ENCODE measurements at regions not wholly inside any gene's neighbourhood (a gene's known extent, or its start where the extent isn't known, plus 50 kb on each side); places are given as distances from the start of the nearest gene placed in this dataset.
A peak's percentile ranks its signal among the peaks of the same experiment; 100 is the strongest.

DNA sequence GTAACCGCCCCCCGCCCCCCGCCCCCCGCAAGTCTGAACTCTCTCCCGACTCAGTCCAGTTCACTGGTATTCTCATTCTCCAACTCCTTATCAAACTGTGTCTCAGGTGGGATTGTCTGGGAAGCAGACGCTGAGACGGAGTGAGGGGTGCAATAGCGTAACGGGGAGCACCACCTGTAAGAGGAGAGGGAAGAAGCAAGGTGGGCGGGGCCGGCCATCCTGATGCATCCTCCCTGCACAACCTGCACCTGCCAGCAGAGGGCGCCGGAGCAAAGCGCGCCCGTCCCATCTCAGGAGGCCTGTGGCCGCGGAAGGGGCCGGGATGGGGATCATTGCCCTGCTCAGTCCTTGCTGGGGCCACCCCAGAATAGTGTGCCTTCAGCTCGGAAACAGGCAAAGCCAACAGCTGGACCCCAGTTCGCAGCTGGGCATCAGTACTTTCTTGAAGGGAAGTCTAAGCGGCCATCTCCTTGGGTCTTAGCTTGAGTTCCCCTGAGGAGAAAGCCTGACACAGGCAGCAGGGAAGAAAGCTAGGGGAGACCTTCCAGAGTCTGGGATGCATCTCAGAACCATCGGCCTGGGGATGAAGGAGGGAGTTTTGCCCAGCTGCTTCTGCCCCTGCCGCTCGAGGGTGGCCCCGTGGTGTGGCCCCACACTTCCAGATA, 208.0 kb downstream of the TFCP2L1 start:
- Histone ChIP-seq H3K4me1 (ENCODE audit: control extremely low read depth in 1 of 4, control insufficient read depth in 4 of 4, insufficient read depth in 4 of 4, low read length in 3 of 4) (no peaks in the 10 kb centered on the region), H3K36me3 (ENCODE audit: control insufficient read depth in 4 of 4, insufficient read depth in 4 of 4, low read length in 3 of 4) (no peaks in the 10 kb centered on the region), H3K27me3 (replicated peaks in 2 of 5; ENCODE audit: control insufficient read depth in 4 of 5, insufficient read depth in 5 of 5, low read length in 4 of 5) (peaks cover 0 to 52% (median 29%) of the 10 kb centered on the region in 5 experiments), H3K9me3 (ENCODE audit: control extremely low read depth in 1 of 5, control insufficient read depth in 4 of 5, insufficient read depth in 2 of 5, low read depth in 1 of 5, low read length in 4 of 5) (no peaks in the 10 kb centered on the region), H3K4me3 (ENCODE audit: control insufficient read depth in 1 of 7, extremely low read depth in 1 of 7, insufficient read depth in 4 of 7, low read depth in 2 of 7, low read length in 6 of 7) (no peak overlapping the region), H3K27ac (ENCODE audit: insufficient read depth in 1 of 2, low read depth in 1 of 2, low read length in 2 of 2, poor library complexity in 1 of 2, severe bottlenecking in 2 of 2) (no peak overlapping the region)
- DNase-seq, result peak; percentile 55 to 63 (median 61)
- WGBS (ENCODE audit: insufficient coverage), result 18% methylated on average over 24 of the region's 26 CpGs
- ChIA-PET POLR2A (no interaction called here), CTCF (interaction anchor here (0.6 to 5.0 kb wide), 19 partner anchors 10 to 392 kb away, joined by 3 to 52 read pairs (median 3); no protein-coding TSS in a partner anchor)

DNA sequence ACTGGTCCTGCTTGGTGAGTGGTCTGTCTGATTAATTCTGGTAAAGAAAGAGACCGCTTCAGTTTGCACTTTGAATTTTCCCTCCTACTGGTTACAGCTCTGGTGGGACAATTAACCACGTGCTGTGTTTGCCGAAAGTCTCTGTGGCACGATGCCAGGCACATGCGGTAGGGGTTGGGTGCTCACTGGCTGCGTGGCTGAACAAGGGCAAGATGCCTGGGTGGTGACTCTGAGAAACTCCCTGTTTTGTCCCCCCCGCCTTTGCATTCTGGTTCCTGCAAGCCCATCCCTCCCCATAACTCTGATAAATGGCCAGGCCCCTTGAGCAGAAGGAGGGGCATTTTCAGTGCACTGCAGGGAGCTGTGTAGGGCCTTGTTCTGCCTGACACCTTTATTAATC, 206.1 kb downstream of the TFCP2L1 start:
- H3K4me1 ChIP-seq (ENCODE audit: control extremely low read depth in 1 of 4, control insufficient read depth in 4 of 4, insufficient read depth in 4 of 4, low read length in 3 of 4), result no peaks in the 10 kb centered on the region
- no peak overlapping the region for H3K4me3 ChIP-seq (ENCODE audit: control insufficient read depth in 1 of 7, extremely low read depth in 1 of 7, insufficient read depth in 4 of 7, low read depth in 2 of 7, low read length in 6 of 7)
- H3K27me3 ChIP-seq (replicated peaks in 2 of 5; ENCODE audit: control insufficient read depth in 4 of 5, insufficient read depth in 5 of 5, low read length in 4 of 5), result peaks cover 0 to 37% (median 20%) of the 10 kb centered on the region in 5 experiments
- no peak overlapping the region for H3K27ac ChIP-seq (ENCODE audit: insufficient read depth in 1 of 2, low read depth in 1 of 2, low read length in 2 of 2, poor library complexity in 1 of 2, severe bottlenecking in 2 of 2)
- DNase-seq, result no peak
- no peaks in the 10 kb centered on the region for H3K9me3 ChIP-seq (ENCODE audit: control extremely low read depth in 1 of 5, control insufficient read depth in 4 of 5, insufficient read depth in 2 of 5, low read depth in 1 of 5, low read length in 4 of 5)
- 92% methylated on average over 4 of the region's 7 CpGs for WGBS (ENCODE audit: insufficient coverage)
- ChIA-PET CTCF (interaction anchor here (0.6 to 5.5 kb wide), 14 partner anchors 10 to 1859 kb away, joined by 3 to 62 read pairs (median 6); no protein-coding TSS in a partner anchor), POLR2A (no interaction called here)
- no peaks in the 10 kb centered on the region for H3K36me3 ChIP-seq (ENCODE audit: control insufficient read depth in 4 of 4, insufficient read depth in 4 of 4, low read length in 3 of 4)

DNA sequence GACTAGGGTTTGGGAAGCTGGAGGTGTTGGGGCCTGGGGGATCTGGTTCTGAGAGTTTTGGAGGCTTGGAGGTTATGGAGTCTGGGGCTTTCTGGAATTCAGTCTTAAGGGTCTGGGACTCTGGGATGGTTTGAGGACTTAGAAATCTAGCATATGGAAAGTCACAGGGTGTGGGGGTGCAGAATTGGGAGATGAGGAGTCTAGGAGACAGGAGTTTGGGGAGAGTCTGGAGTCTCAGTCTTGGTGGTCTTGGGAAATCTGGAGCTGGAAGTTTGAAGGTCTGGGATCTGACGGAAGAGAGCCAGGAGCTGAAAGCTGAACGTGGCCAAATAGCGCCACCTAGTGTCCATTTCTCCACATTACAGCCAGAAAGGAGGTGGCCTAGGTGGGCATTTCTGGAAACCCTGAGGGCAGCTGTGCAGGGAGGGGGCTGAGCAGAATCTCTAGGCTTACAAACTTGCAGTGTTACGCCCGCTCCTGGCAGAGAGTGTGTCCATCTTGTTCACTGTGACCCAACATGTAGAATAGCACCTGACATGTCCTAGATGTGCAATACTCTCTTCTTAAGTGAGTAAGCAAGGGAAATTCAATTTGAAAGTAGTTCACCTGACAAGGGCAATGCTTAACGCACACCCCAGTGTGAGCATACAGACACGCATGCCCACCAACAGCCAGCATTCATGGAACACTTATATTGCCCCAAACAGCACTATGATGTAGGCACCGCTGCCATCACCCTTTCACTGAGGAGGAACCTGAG, 204.8 kb downstream of the TFCP2L1 start:
- Histone ChIP-seq H3K27me3 (replicated peaks in 2 of 5; ENCODE audit: control insufficient read depth in 4 of 5, insufficient read depth in 5 of 5, low read length in 4 of 5) (peaks cover 0 to 24% (median 11%) of the 10 kb centered on the region in 5 experiments), H3K4me1 (ENCODE audit: control extremely low read depth in 1 of 4, control insufficient read depth in 4 of 4, insufficient read depth in 4 of 4, low read length in 3 of 4) (no peaks in the 10 kb centered on the region), H3K27ac (ENCODE audit: insufficient read depth in 1 of 2, low read depth in 1 of 2, low read length in 2 of 2, poor library complexity in 1 of 2, severe bottlenecking in 2 of 2) (no peak overlapping the region), H3K9me3 (ENCODE audit: control extremely low read depth in 1 of 5, control insufficient read depth in 4 of 5, insufficient read depth in 2 of 5, low read depth in 1 of 5, low read length in 4 of 5) (no peaks in the 10 kb centered on the region), H3K36me3 (ENCODE audit: control insufficient read depth in 4 of 4, insufficient read depth in 4 of 4, low read length in 3 of 4) (no peaks in the 10 kb centered on the region), H3K4me3 (ENCODE audit: control insufficient read depth in 1 of 7, extremely low read depth in 1 of 7, insufficient read depth in 4 of 7, low read depth in 2 of 7, low read length in 6 of 7) (no peak overlapping the region)
- 46% methylated on average over 7 of the region's 8 CpGs for WGBS (ENCODE audit: insufficient coverage)
- CTCF ChIA-PET, result interaction anchor here (0.8 to 5.5 kb wide), 17 partner anchors 8 to 398 kb away, joined by 3 to 62 read pairs (median 5); no protein-coding TSS in a partner anchor
- POLR2A ChIA-PET, result interaction anchor here (0.6 kb wide), 2 partner anchors 127 to 272 kb away, joined by 3 to 4 read pairs; no protein-coding TSS in a partner anchor
- DNase-seq, result peak; percentile 35 to 51 (median 41)

DNA sequence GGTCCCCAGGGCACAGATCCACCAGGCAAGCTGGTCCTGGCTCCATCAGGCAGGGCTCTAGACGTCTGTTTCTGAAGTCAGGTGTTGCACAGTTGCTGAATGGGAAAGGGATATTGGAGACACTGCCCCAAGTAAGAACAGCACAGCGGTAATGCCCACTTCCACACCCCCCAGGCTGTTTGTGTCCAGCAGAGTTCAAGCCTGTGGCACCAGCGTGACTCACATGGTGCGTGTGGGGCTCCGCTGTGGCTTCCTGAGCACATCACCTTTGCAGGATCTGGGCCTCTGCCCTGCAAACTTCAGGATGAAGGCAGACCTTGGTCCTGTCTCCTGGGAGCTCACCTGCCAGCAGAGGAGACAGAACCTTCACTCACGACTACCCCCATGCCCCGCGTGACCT, 203.3 kb downstream of the TFCP2L1 start:
- Histone ChIP-seq H3K36me3 (ENCODE audit: control insufficient read depth in 4 of 4, insufficient read depth in 4 of 4, low read length in 3 of 4) (no peaks in the 10 kb centered on the region), H3K4me3 (ENCODE audit: control insufficient read depth in 1 of 7, extremely low read depth in 1 of 7, insufficient read depth in 4 of 7, low read depth in 2 of 7, low read length in 6 of 7) (no peak overlapping the region), H3K4me1 (ENCODE audit: control extremely low read depth in 1 of 4, control insufficient read depth in 4 of 4, insufficient read depth in 4 of 4, low read length in 3 of 4) (no peaks in the 10 kb centered on the region), H3K27ac (ENCODE audit: insufficient read depth in 1 of 2, low read depth in 1 of 2, low read length in 2 of 2, poor library complexity in 1 of 2, severe bottlenecking in 2 of 2) (no peak overlapping the region), H3K27me3 (replicated peaks in 2 of 5; ENCODE audit: control insufficient read depth in 4 of 5, insufficient read depth in 5 of 5, low read length in 4 of 5) (peaks cover 0 to 9% (median 4%) of the 10 kb centered on the region in 5 experiments), H3K9me3 (ENCODE audit: control extremely low read depth in 1 of 5, control insufficient read depth in 4 of 5, insufficient read depth in 2 of 5, low read depth in 1 of 5, low read length in 4 of 5) (no peaks in the 10 kb centered on the region)
- CTCF ChIA-PET, result interaction anchor here (0.8 to 7.7 kb wide), 6 partner anchors 12 to 386 kb away, joined by 3 to 96 read pairs (median 16); no protein-coding TSS in a partner anchor
- POLR2A ChIA-PET, result no interaction called here
- 96% methylated on average over 8 of the region's 8 CpGs for WGBS (ENCODE audit: insufficient coverage)
- DNase-seq, result no peak

DNA sequence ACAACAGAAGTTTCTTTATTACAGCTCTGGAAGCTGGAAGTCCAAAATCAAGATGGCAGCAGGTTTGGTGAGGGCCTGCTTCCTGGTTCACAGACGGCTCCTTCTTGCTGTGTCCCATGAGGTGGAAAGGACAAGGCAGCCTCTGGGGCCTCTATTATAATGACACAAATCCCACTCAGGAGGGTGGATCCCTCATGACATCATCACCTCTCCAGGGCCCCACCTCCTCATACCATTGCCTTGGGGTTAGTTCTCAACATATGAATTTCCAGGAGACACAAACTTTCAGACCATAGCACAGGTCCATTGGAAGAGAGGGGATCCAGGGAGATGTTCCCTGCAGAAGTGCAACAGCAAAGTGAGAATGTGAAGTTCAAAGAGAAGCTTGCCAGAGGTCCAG, 202.8 kb downstream of the TFCP2L1 start:
- peaks cover 0 to 7% (median 4%) of the 10 kb centered on the region in 5 experiments for H3K27me3 ChIP-seq (replicated peaks in 2 of 5; ENCODE audit: control insufficient read depth in 4 of 5, insufficient read depth in 5 of 5, low read length in 4 of 5)
- 83% methylated on average over 1 of the region's 1 CpG for WGBS (ENCODE audit: insufficient coverage)
- H3K4me3 ChIP-seq (ENCODE audit: control insufficient read depth in 1 of 7, extremely low read depth in 1 of 7, insufficient read depth in 4 of 7, low read depth in 2 of 7, low read length in 6 of 7), result no peak overlapping the region
- H3K9me3 ChIP-seq (ENCODE audit: control extremely low read depth in 1 of 5, control insufficient read depth in 4 of 5, insufficient read depth in 2 of 5, low read depth in 1 of 5, low read length in 4 of 5), result no peaks in the 10 kb centered on the region
- no peak overlapping the region for H3K27ac ChIP-seq (ENCODE audit: insufficient read depth in 1 of 2, low read depth in 1 of 2, low read length in 2 of 2, poor library complexity in 1 of 2, severe bottlenecking in 2 of 2)
- CTCF ChIA-PET, result interaction anchor here (0.8 to 7.7 kb wide), 6 partner anchors 12 to 386 kb away, joined by 3 to 96 read pairs (median 16); no protein-coding TSS in a partner anchor
- no peaks in the 10 kb centered on the region for H3K36me3 ChIP-seq (ENCODE audit: control insufficient read depth in 4 of 4, insufficient read depth in 4 of 4, low read length in 3 of 4)
- no peak for DNase-seq
- H3K4me1 ChIP-seq (ENCODE audit: control extremely low read depth in 1 of 4, control insufficient read depth in 4 of 4, insufficient read depth in 4 of 4, low read length in 3 of 4), result no peaks in the 10 kb centered on the region
- POLR2A ChIA-PET, result no interaction called here

DNA sequence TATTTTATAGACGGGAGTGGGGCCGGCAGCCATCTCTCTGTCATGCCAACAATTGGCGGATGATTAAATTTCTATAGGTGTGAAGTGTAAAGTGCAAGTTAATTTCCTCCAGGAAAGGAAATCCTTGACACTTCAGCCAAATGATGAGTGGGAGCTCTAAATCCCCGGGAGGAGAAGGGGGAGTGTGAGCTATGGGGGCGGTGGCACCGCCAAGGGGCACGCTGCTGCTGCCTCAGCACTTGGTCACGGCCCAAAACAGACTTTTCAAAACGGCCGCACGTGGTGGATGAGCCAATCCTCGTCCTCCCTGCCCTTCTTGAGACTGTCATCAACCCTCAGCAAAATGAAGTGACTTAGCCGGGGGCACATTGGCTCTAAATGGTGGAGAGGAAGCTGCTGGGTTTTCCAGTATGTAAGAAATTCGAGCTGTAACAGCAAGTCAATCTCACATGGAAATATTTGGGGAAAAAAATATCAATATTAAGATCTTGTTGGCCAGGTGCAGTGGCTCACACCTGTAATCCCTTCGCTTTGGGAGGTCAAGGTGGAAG, 200.8 kb downstream of the TFCP2L1 start:
- POLR2A ChIA-PET, result no interaction called here
- no peaks in the 10 kb centered on the region for H3K4me1 ChIP-seq (ENCODE audit: control extremely low read depth in 1 of 4, control insufficient read depth in 4 of 4, insufficient read depth in 4 of 4, low read length in 3 of 4)
- H3K9me3 ChIP-seq (ENCODE audit: control extremely low read depth in 1 of 5, control insufficient read depth in 4 of 5, insufficient read depth in 2 of 5, low read depth in 1 of 5, low read length in 4 of 5), result no peaks in the 10 kb centered on the region
- CTCF ChIA-PET, result interaction anchor here (0.6 to 7.7 kb wide), 10 partner anchors 10 to 836 kb away, joined by 3 to 96 read pairs (median 6); no protein-coding TSS in a partner anchor
- no peak overlapping the region for H3K27ac ChIP-seq (ENCODE audit: insufficient read depth in 1 of 2, low read depth in 1 of 2, low read length in 2 of 2, poor library complexity in 1 of 2, severe bottlenecking in 2 of 2)
- DNase-seq, result no peak
- 69% methylated on average over 11 of the region's 15 CpGs for WGBS (ENCODE audit: insufficient coverage)
- no peak overlapping the region for H3K4me3 ChIP-seq (ENCODE audit: control insufficient read depth in 1 of 7, extremely low read depth in 1 of 7, insufficient read depth in 4 of 7, low read depth in 2 of 7, low read length in 6 of 7)
- peaks cover 0 to 4% (median 0%) of the 10 kb centered on the region in 5 experiments for H3K27me3 ChIP-seq (replicated peaks in 2 of 5; ENCODE audit: control insufficient read depth in 4 of 5, insufficient read depth in 5 of 5, low read length in 4 of 5)
- no peaks in the 10 kb centered on the region for H3K36me3 ChIP-seq (ENCODE audit: control insufficient read depth in 4 of 4, insufficient read depth in 4 of 4, low read length in 3 of 4)
